ENCODE measurements at regions not wholly inside any gene's neighbourhood (a gene's known extent, or its start where the extent isn't known, plus 50 kb on each side); places are given as distances from the start of the nearest gene placed in this dataset.

GRCh38 chr1:87806379-87807094 is 477.9 kb downstream of the LMO4 start:
- H3K9ac ChIP-seq (ENCODE audit: control insufficient read depth, insufficient read depth, low read length), result no peak overlapping the region
- RAD21 ChIA-PET (ENCODE audit: unreplicated experiment), result no interaction called here

GRCh38 chr1:87810166-87810565 is 481.5 kb downstream of the LMO4 start:
- RAD21 ChIA-PET (ENCODE audit: unreplicated experiment), result no interaction called here
- no peak for DNase-seq (ENCODE audit: low read depth, low spot score)
- no peaks in the 10 kb centered on the region; the same call in 1 of the 2 replicates for H3K4me1 ChIP-seq (ENCODE audit: control insufficient read depth, insufficient read depth, low read length)
- no peak for ATAC-seq
- SMC1A ChIA-PET (ENCODE audit: uncharacterized antibody, unreplicated experiment), result interaction anchor here (0.6 kb wide), 1 partner anchor 640 kb away, joined by 3 read pairs; no protein-coding TSS in a partner anchor
- BruUV-seq (replicated peaks), result no TSS peak
- CTCF ChIA-PET, result interaction anchor here (0.7 to 0.9 kb wide), 2 partner anchors 26 to 41 kb away, joined by 3 to 4 read pairs; no protein-coding TSS in a partner anchor
- H3K27ac ChIP-seq (ENCODE audit: control insufficient read depth, insufficient read depth), result no peak overlapping the region
- FAIRE-seq, result no peak
- in situ Hi-C loops (cut with MboI), result no loop called here
- no peak overlapping the region for H3K4me2 ChIP-seq (ENCODE audit: control insufficient read depth, insufficient read depth)
- POLR2A ChIA-PET, result no interaction called here
- no peaks in the 10 kb centered on the region for H3K27me3 ChIP-seq (replicated peaks in 1 of 2; ENCODE audit: control insufficient read depth in 2 of 2, insufficient read depth in 2 of 2, low read length in 1 of 2)
- TF ChIP-seq USF1 (IDR thresholded peaks at IDR 0.05; ENCODE audit: borderline replicate concordance, extremely low read length, insufficient read depth, low read depth, low read length) (no peak), TAF1 (IDR thresholded peaks at IDR 0.05; ENCODE audit: borderline replicate concordance, low read depth, low read length) (no peak), CBFB (IDR thresholded peaks at IDR 0.05; ENCODE audit: low read depth) (no peak), TCF3 (IDR thresholded peaks at IDR 0.05; ENCODE audit: borderline replicate concordance, insufficient read depth, low read depth, low read length) (no peak), NRF1 (conservative IDR thresholded peaks at IDR 0.05; ENCODE audit: low read depth, low read length) (no peak), ZBTB11 (CRISPR knock-in tag; IDR thresholded peaks at IDR 0.05) (no peak)
- no peak overlapping the region for H3K9ac ChIP-seq (ENCODE audit: control insufficient read depth, insufficient read depth, low read length)
- no peak overlapping the region for H2AFZ ChIP-seq (ENCODE audit: control insufficient read depth, low read depth, low read length)
- WGBS (ENCODE audit: insufficient coverage, insufficient replicate concordance, low lambda C conversion rate, missing lambda C conversion rate), result 0% methylated on average over 1 of the region's 1 CpG
- H3K9me3 ChIP-seq (replicated peaks; ENCODE audit: control insufficient read depth, insufficient read depth, low read length), result no peaks in the 10 kb centered on the region
- no peak overlapping the region for H3K4me3 ChIP-seq
- no peaks in the 10 kb centered on the region for H3K79me2 ChIP-seq (ENCODE audit: control insufficient read depth, insufficient read depth, low read length)
- no peaks in the 10 kb centered on the region for H4K20me1 ChIP-seq (ENCODE audit: control insufficient read depth, insufficient read depth)
- intact Hi-C loops (cut with micrococcal nuclease; ENCODE audit: unreplicated experiment), result loop anchor here (5.0 kb wide), 1 partner anchor 478 kb away; no protein-coding TSS in a partner anchor
- no peaks in the 10 kb centered on the region for H3K36me3 ChIP-seq (ENCODE audit: control insufficient read depth in 2 of 2, insufficient read depth in 2 of 2, low read length in 1 of 2)

More at GRCh38 chr1:87806379-87807094, 477.9 kb downstream of the LMO4 start:
- no peaks in the 10 kb centered on the region for H3K9me3 ChIP-seq (replicated peaks; ENCODE audit: control insufficient read depth, insufficient read depth, low read length)
- ChIA-PET SMC1A (ENCODE audit: uncharacterized antibody, unreplicated experiment) (interaction anchor here (1.0 kb wide), 1 partner anchor 19 kb away, joined by 3 read pairs; no protein-coding TSS in a partner anchor), CTCF (no interaction called here), POLR2A (no interaction called here)
- H3K4me1 ChIP-seq (ENCODE audit: control insufficient read depth, insufficient read depth, low read length), result no peaks in the 10 kb centered on the region
- 44% methylated on average over 6 of the region's 6 CpGs for WGBS (ENCODE audit: insufficient coverage, insufficient replicate concordance, low lambda C conversion rate, missing lambda C conversion rate)
- TF ChIP-seq POLR2AphosphoS5 (IDR thresholded peaks at IDR 0.05; ENCODE audit: low read length) (no peak), SUZ12 (IDR thresholded peaks at IDR 0.05; ENCODE audit: unreplicated experiment) (no peak), MYB (IDR thresholded peaks at IDR 0.05; ENCODE audit: borderline replicate concordance, low read depth, low read length) (no peak), RELA (IDR thresholded peaks at IDR 0.05; ENCODE audit: borderline replicate concordance, partially characterized antibody) (no peak), TCF7 (IDR thresholded peaks at IDR 0.05; ENCODE audit: borderline replicate concordance) (no peak), MEF2A (IDR thresholded peaks at IDR 0.05; ENCODE audit: insufficient read depth, low read depth, low read length) (no peak), NR2C2 (IDR thresholded peaks at IDR 0.05; ENCODE audit: borderline replicate concordance, control insufficient read depth, insufficient read length, low read depth) (no peak), SMARCA5 (IDR thresholded peaks at IDR 0.05) (no peak), SMAD1 (IDR thresholded peaks at IDR 0.05; ENCODE audit: low read depth, partially characterized antibody) (no peak), POU2F2 (IDR thresholded peaks at IDR 0.05; ENCODE audit: borderline replicate concordance, low read depth, low read length) (no peak)
- DNase-seq (ENCODE audit: low read depth, low spot score), result no peak
- no peak for ATAC-seq
- intact Hi-C loops (cut with micrococcal nuclease; ENCODE audit: unreplicated experiment), result no loop called here
- in situ Hi-C loops (cut with MboI), result no loop called here
- H3K36me3 ChIP-seq (ENCODE audit: control insufficient read depth in 2 of 2, insufficient read depth in 2 of 2, low read length in 1 of 2), result no peaks in the 10 kb centered on the region
- no peak for FAIRE-seq
- no peaks in the 10 kb centered on the region for H4K20me1 ChIP-seq (ENCODE audit: control insufficient read depth, insufficient read depth)
- H3K4me3 ChIP-seq, result no peak overlapping the region
- no peak overlapping the region for H2AFZ ChIP-seq (ENCODE audit: control insufficient read depth, low read depth, low read length)
- peaks cover 0 to 1% of the 10 kb centered on the region in 2 experiments; a peak in 1 of 4 replicates for H3K27me3 ChIP-seq (replicated peaks in 1 of 2; ENCODE audit: control insufficient read depth in 2 of 2, insufficient read depth in 2 of 2, low read length in 1 of 2)
- no peaks in the 10 kb centered on the region for H3K79me2 ChIP-seq (ENCODE audit: control insufficient read depth, insufficient read depth, low read length)
- H3K4me2 ChIP-seq (ENCODE audit: control insufficient read depth, insufficient read depth), result no peak overlapping the region
- no TSS peak for BruUV-seq (replicated peaks)
- H3K27ac ChIP-seq (ENCODE audit: control insufficient read depth, insufficient read depth), result no peak overlapping the region

Data from GM12878 (cell line).